ENCODE measurements at regions not wholly inside any gene's neighbourhood (a gene's known extent, or its start where the extent isn't known, plus 50 kb on each side); places are given as distances from the start of the nearest gene placed in this dataset.

DNA sequence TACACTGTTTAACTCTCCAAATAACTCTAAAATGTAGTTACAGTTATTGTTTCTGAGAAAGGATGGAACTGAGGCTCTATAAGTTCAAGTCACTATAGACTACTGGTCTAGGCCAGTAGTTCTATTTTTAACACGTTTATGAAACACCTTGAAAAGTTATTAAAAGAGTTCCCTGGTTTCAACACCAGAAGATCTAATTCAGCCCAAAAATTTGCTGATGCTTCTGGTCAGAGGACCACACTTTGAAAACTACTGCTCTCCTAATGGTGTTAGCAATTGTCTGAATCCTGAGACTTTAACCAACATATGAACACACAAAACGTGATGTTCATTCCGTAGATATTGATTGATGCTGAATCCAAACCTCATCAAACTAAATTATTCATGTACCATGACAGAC is 658.6 kb upstream of the STEAP1 start:
- TF ChIP-seq, protein P1, sequence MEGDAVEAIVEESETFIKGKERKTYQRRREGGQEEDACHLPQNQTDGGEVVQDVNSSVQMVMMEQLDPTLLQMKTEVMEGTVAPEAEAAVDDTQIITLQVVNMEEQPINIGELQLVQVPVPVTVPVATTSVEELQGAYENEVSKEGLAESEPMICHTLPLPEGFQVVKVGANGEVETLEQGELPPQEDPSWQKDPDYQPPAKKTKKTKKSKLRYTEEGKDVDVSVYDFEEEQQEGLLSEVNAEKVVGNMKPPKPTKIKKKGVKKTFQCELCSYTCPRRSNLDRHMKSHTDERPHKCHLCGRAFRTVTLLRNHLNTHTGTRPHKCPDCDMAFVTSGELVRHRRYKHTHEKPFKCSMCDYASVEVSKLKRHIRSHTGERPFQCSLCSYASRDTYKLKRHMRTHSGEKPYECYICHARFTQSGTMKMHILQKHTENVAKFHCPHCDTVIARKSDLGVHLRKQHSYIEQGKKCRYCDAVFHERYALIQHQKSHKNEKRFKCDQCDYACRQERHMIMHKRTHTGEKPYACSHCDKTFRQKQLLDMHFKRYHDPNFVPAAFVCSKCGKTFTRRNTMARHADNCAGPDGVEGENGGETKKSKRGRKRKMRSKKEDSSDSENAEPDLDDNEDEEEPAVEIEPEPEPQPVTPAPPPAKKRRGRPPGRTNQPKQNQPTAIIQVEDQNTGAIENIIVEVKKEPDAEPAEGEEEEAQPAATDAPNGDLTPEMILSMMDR (IDR thresholded peaks at IDR 0.05) = no peak
- no peak for TF ChIP-seq POLR2A (IDR thresholded peaks at IDR 0.05)

Measured in right lobe of liver (tissue), 4 donors.